ENCODE measurements at regions not wholly inside any gene's neighbourhood (a gene's known extent, or its start where the extent isn't known, plus 50 kb on each side); places are given as distances from the start of the nearest gene placed in this dataset.

DNA sequence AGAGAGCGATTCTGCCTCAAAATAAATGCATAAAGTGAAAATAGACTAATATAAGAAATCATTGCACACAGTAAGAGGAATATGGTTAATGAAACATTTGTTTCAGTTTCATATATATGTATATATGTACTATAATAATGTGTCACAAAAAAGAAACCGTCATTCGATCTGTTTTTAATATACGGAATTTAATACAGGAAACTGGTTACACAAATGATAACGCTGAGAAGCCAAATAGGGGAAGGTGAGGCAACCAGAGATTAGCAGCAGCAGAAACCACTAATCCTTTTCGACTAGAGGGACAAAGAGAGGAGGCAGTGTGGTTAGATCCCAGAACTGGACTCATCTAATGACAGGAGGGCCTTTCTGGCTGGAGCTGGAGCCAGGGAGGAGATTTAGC, 64.2 kb upstream of the GREB1L start:
- Histone ChIP-seq H3K79me2 (ENCODE audit: insufficient read depth, low read depth, low read length) (no peaks in the 10 kb centered on the region), H2AFZ (ENCODE audit: low read length) (no peak overlapping the region), H3K4me3 (ENCODE audit: low read depth, low read length, poor library complexity, severe bottlenecking) (no peak overlapping the region), H4K20me1 (ENCODE audit: insufficient read depth, low read length) (no peaks in the 10 kb centered on the region), H3K4me2 (ENCODE audit: low read length) (no peak overlapping the region), H3K27ac (ENCODE audit: low read depth, low read length, poor library complexity, severe bottlenecking) (no peak overlapping the region), H3K36me3 (ENCODE audit: insufficient read depth, low read length) (no peaks in the 10 kb centered on the region), H3K4me1 (ENCODE audit: insufficient read depth, low read length, poor library complexity, severe bottlenecking) (no peaks in the 10 kb centered on the region), H3K9me3 (ENCODE audit: low read length) (no peaks in the 10 kb centered on the region), H3K9me2 (ENCODE audit: insufficient read depth, low read length) (no peaks in the 10 kb centered on the region)
- TF ChIP-seq, protein P1, sequence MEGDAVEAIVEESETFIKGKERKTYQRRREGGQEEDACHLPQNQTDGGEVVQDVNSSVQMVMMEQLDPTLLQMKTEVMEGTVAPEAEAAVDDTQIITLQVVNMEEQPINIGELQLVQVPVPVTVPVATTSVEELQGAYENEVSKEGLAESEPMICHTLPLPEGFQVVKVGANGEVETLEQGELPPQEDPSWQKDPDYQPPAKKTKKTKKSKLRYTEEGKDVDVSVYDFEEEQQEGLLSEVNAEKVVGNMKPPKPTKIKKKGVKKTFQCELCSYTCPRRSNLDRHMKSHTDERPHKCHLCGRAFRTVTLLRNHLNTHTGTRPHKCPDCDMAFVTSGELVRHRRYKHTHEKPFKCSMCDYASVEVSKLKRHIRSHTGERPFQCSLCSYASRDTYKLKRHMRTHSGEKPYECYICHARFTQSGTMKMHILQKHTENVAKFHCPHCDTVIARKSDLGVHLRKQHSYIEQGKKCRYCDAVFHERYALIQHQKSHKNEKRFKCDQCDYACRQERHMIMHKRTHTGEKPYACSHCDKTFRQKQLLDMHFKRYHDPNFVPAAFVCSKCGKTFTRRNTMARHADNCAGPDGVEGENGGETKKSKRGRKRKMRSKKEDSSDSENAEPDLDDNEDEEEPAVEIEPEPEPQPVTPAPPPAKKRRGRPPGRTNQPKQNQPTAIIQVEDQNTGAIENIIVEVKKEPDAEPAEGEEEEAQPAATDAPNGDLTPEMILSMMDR (conservative IDR thresholded peaks at IDR 0.05; ENCODE audit: low read length): no peak
- TF ChIP-seq EZH2phosphoT487 (IDR thresholded peaks at IDR 0.05; ENCODE audit: borderline replicate concordance, low read depth, low read length): no peak
- no peak for DNase-seq (ENCODE audit: low spot score)
- POLR2A ChIA-PET: no interaction called here
- CTCF ChIA-PET (ENCODE audit: unreplicated experiment): no interaction called here
- intact Hi-C loops (cut with micrococcal nuclease; ENCODE audit: unreplicated experiment): loop anchor here (5.0 kb wide), 1 partner anchor 206 kb away; no protein-coding TSS in a partner anchor
- BruUV-seq (replicated peaks): no TSS peak

DNA sequence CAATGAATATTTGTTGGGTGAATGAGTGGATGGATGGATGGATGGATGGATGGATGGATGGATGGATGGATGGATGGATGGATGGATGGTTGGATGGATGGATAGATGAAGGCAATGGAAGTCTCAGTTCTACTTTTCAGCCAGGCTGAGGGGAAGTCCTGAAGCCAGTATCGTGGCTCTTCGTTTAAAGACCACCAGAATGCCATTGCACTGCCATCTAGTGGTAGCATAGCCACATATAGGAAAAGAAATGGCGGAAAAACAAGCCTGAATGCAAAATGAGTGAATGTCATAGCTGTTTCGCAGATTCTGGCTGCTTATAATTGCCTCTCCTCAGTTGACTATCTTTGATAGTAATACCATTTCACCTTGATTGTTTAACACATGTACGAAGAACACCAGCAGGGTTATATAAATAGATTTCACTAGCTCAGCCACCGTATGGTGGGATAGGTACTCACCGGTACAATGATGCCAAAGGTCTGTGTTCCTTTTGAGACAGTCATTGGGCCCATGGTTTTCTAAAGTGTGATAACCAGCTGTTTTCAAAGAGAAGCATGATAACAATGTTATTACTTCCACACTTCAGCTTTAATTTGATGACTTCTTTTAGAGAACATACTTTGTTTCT, 62.3 kb upstream of the GREB1L start:
- no peaks in the 10 kb centered on the region for H3K9me3 ChIP-seq (ENCODE audit: low read length)
- H3K4me1 ChIP-seq (ENCODE audit: insufficient read depth, low read length, poor library complexity, severe bottlenecking): no peaks in the 10 kb centered on the region
- H2AFZ ChIP-seq (ENCODE audit: low read length): peak overlapping the region; percentile 29; the same call in 1 of the 2 replicates
- H3K4me2 ChIP-seq (ENCODE audit: low read length): no peak overlapping the region
- H3K27ac ChIP-seq (ENCODE audit: low read depth, low read length, poor library complexity, severe bottlenecking): no peak overlapping the region
- H3K36me3 ChIP-seq (ENCODE audit: insufficient read depth, low read length): no peaks in the 10 kb centered on the region
- CTCF ChIA-PET (ENCODE audit: unreplicated experiment): no interaction called here
- BruUV-seq (replicated peaks): no TSS peak
- POLR2A ChIA-PET: interaction anchor here (1.7 kb wide), 1 partner anchor 34 kb away, joined by 4 read pairs; no protein-coding TSS in a partner anchor
- H4K20me1 ChIP-seq (ENCODE audit: insufficient read depth, low read length): no peaks in the 10 kb centered on the region
- no peak for TF ChIP-seq EZH2phosphoT487 (IDR thresholded peaks at IDR 0.05; ENCODE audit: borderline replicate concordance, low read depth, low read length)
- TF ChIP-seq, protein P1 (conservative IDR thresholded peaks at IDR 0.05; ENCODE audit: low read length): peak; percentile 92
- no peaks in the 10 kb centered on the region for H3K9me2 ChIP-seq (ENCODE audit: insufficient read depth, low read length)
- H3K79me2 ChIP-seq (ENCODE audit: insufficient read depth, low read depth, low read length): no peaks in the 10 kb centered on the region
- no peak overlapping the region for H3K4me3 ChIP-seq (ENCODE audit: low read depth, low read length, poor library complexity, severe bottlenecking)
- intact Hi-C loops (cut with micrococcal nuclease; ENCODE audit: unreplicated experiment): loop anchor here (5.0 kb wide), 1 partner anchor 207 kb away; no protein-coding TSS in a partner anchor
- peak; percentile 79 for DNase-seq (ENCODE audit: low spot score)

DNA sequence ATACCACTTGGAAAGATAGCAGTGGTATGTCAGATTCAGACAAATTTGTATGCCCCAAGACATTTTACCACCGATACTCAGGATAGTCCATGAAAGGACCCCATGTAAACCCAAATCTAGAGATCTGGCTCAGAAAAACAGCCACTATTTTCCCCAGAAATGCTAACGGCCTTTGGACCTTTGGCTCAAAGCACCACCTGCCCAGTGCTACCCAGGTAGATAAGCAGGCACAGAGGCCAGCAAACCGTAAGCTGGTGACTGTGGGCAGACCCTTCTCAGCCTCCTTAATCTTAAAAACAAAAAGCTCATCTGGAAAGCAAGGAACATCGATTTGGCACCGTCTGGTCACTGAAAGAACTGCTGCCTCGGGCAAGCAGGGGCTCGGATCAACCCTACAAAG, 61.4 kb upstream of the GREB1L start:
- intact Hi-C loops (cut with micrococcal nuclease; ENCODE audit: unreplicated experiment): no loop called here
- CTCF ChIA-PET (ENCODE audit: unreplicated experiment): no interaction called here

More for the DNA sequence above, 61.4 kb upstream of the GREB1L start:
- no TSS peak for BruUV-seq (replicated peaks)
- Histone ChIP-seq H3K27ac (ENCODE audit: low read depth, low read length, poor library complexity, severe bottlenecking) (no peak overlapping the region), H3K4me3 (ENCODE audit: low read depth, low read length, poor library complexity, severe bottlenecking) (no peak overlapping the region), H3K9me3 (ENCODE audit: low read length) (no peaks in the 10 kb centered on the region), H4K20me1 (ENCODE audit: insufficient read depth, low read length) (no peaks in the 10 kb centered on the region), H3K9me2 (ENCODE audit: insufficient read depth, low read length) (no peaks in the 10 kb centered on the region), H3K79me2 (ENCODE audit: insufficient read depth, low read depth, low read length) (no peaks in the 10 kb centered on the region), H3K4me1 (ENCODE audit: insufficient read depth, low read length, poor library complexity, severe bottlenecking) (no peaks in the 10 kb centered on the region), H2AFZ (ENCODE audit: low read length) (no peak overlapping the region), H3K36me3 (ENCODE audit: insufficient read depth, low read length) (no peaks in the 10 kb centered on the region), H3K4me2 (ENCODE audit: low read length) (no peak overlapping the region)
- no peak for DNase-seq (ENCODE audit: low spot score)
- TF ChIP-seq, protein P1 (conservative IDR thresholded peaks at IDR 0.05; ENCODE audit: low read length): no peak
- no peak for TF ChIP-seq EZH2phosphoT487 (IDR thresholded peaks at IDR 0.05; ENCODE audit: borderline replicate concordance, low read depth, low read length)
- POLR2A ChIA-PET: interaction anchor here (1.7 kb wide), 1 partner anchor 35 kb away, joined by 4 read pairs; no protein-coding TSS in a partner anchor
